ENCODE measurements at regions not wholly inside any gene's neighbourhood (a gene's known extent, or its start where the extent isn't known, plus 50 kb on each side); places are given as distances from the start of the nearest gene placed in this dataset.

GRCh38 chr7:9507290-9507689 lies 1073.9 kb downstream of the NXPH1 start:
- TF ChIP-seq POLR2A (IDR thresholded peaks at IDR 0.05) = no peak
- TF ChIP-seq, protein P1, sequence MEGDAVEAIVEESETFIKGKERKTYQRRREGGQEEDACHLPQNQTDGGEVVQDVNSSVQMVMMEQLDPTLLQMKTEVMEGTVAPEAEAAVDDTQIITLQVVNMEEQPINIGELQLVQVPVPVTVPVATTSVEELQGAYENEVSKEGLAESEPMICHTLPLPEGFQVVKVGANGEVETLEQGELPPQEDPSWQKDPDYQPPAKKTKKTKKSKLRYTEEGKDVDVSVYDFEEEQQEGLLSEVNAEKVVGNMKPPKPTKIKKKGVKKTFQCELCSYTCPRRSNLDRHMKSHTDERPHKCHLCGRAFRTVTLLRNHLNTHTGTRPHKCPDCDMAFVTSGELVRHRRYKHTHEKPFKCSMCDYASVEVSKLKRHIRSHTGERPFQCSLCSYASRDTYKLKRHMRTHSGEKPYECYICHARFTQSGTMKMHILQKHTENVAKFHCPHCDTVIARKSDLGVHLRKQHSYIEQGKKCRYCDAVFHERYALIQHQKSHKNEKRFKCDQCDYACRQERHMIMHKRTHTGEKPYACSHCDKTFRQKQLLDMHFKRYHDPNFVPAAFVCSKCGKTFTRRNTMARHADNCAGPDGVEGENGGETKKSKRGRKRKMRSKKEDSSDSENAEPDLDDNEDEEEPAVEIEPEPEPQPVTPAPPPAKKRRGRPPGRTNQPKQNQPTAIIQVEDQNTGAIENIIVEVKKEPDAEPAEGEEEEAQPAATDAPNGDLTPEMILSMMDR (IDR thresholded peaks at IDR 0.05) = no peak

All from upper lobe of left lung (tissue), 4 donors.